H9 (cell line): ENCODE measurements at regions not wholly inside any gene's neighbourhood (a gene's known extent, or its start where the extent isn't known, plus 50 kb on each side); places are given as distances from the start of the nearest gene placed in this dataset.

Experiments
- DNase-seq: peaks from one replicate; pipeline ENCODE4 v3.0.0-alpha.2; 2017
- H2AFZ ChIP-seq: one replicate; pipeline ENCODE4 v1.6.1; 2013; ENCODE audit warnings: mild to moderate bottlenecking, low read length, control low read depth, moderate library complexity
- H2AK5ac ChIP-seq: 2 replicates; pipeline ENCODE4 v1.6.1; 2013; ENCODE audit warnings: low read length, control low read depth, mixed read lengths; ENCODE audit not compliant: insufficient read length
- H2BK120ac ChIP-seq: one replicate; pipeline ENCODE4 v1.6.1; 2013; ENCODE audit warnings: low read depth, mild to moderate bottlenecking, low read length, control low read depth, inconsistent platforms; ENCODE audit not compliant: poor library complexity, severe bottlenecking
- H2BK12ac ChIP-seq: 2 replicates; pipeline ENCODE4 v1.6.1; 2013; ENCODE audit warnings: low read length, control low read depth, mixed read lengths, low read depth; ENCODE audit not compliant: insufficient read length
- H2BK15ac ChIP-seq: 2 replicates; pipeline ENCODE4 v1.6.1; 2013; ENCODE audit warnings: low read depth, low read length, control low read depth
- H2BK20ac ChIP-seq: one replicate; pipeline ENCODE4 v1.6.1; 2013; ENCODE audit warnings: low read depth, mild to moderate bottlenecking, low read length, control low read depth, inconsistent platforms; ENCODE audit not compliant: poor library complexity, severe bottlenecking
- H2BK5ac ChIP-seq: 2 replicates; pipeline ENCODE4 v1.6.1; 2013; ENCODE audit warnings: low read length, control low read depth, mixed read lengths; ENCODE audit not compliant: insufficient read length
- H3K14ac ChIP-seq: 2 replicates; pipeline ENCODE4 v1.6.1; 2013; ENCODE audit warnings: low read length, control low read depth; ENCODE audit not compliant: insufficient read depth
- H3K18ac ChIP-seq: 2 replicates; pipeline ENCODE4 v1.6.1; 2013; ENCODE audit warnings: low read depth, mild to moderate bottlenecking, mixed read lengths, low read length, control low read depth; ENCODE audit not compliant: insufficient read length
- H3K23ac ChIP-seq: 2 replicates; pipeline ENCODE4 v1.6.1; 2013; ENCODE audit warnings: low read length, control low read depth, mixed read lengths, low read depth; ENCODE audit not compliant: insufficient read length
- H3K23me2 ChIP-seq: 2 replicates; pipeline ENCODE4 v1.6.1; 2013; ENCODE audit warnings: low read depth, mild to moderate bottlenecking, mixed read lengths, low read length, control low read depth; ENCODE audit not compliant: insufficient read length, poor library complexity, severe bottlenecking
- H3K27ac ChIP-seq: 2 replicates; pipeline ENCODE4 v1.5.1; 2013; ENCODE audit warnings: low read length, control low read depth, mixed read lengths, low read depth; ENCODE audit not compliant: insufficient read length
- H3K27me3 ChIP-seq: 2 replicates; pipeline ENCODE4 v1.6.1; 2013; ENCODE audit warnings: low read length, control low read depth, inconsistent platforms; ENCODE audit not compliant: insufficient read depth
- H3K4ac ChIP-seq: 2 replicates; pipeline ENCODE4 v1.6.1; 2013; ENCODE audit warnings: low read depth, mild to moderate bottlenecking, control low read depth, inconsistent platforms, low read length, moderate library complexity
- H3K4me1 ChIP-seq: 2 replicates; pipeline ENCODE4 v1.6.1; 2013; ENCODE audit warnings: low read length, control low read depth, inconsistent platforms; ENCODE audit not compliant: insufficient read depth
- H3K4me2 ChIP-seq: 2 replicates; pipeline ENCODE4 v1.6.1; 2013; ENCODE audit warnings: low read length, control low read depth, mixed read lengths; ENCODE audit not compliant: insufficient read length, insufficient read depth
- H3K56ac ChIP-seq: 2 replicates; pipeline ENCODE4 v1.6.1; 2013; ENCODE audit warnings: low read depth, mild to moderate bottlenecking, mixed read lengths, low read length, control low read depth; ENCODE audit not compliant: insufficient read length
- H3K79me1 ChIP-seq: 2 replicates; pipeline ENCODE4 v1.6.1; 2013; ENCODE audit warnings: low read depth, mild to moderate bottlenecking, moderate library complexity, low read length, control low read depth, inconsistent platforms; ENCODE audit not compliant: insufficient read depth, poor library complexity, severe bottlenecking
- H3K79me2 ChIP-seq: 2 replicates; pipeline ENCODE4 v1.6.1; 2013; ENCODE audit warnings: low read length, control low read depth, inconsistent platforms; ENCODE audit not compliant: insufficient read depth
- H3K9ac ChIP-seq: 2 replicates; pipeline ENCODE4 v1.6.1; 2013; ENCODE audit warnings: low read length, control low read depth, mixed read lengths; ENCODE audit not compliant: insufficient read length; ENCODE audit errors: extremely low read depth
- H3K9me3 ChIP-seq: one replicate; pipeline ENCODE4 v1.6.1; 2013; ENCODE audit warnings: low read depth, low read length, inconsistent platforms; ENCODE audit not compliant: control insufficient read depth
- H3T11ph ChIP-seq: one replicate; pipeline ENCODE4 v1.6.1; 2013; ENCODE audit warnings: mild to moderate bottlenecking, low read length, control low read depth, inconsistent platforms
- H4K20me1 ChIP-seq: one replicate; pipeline ENCODE4 v1.6.1; 2013; ENCODE audit not compliant: control insufficient read depth, insufficient read length, insufficient read depth
- H4K5ac ChIP-seq: 2 replicates; pipeline ENCODE4 v1.6.1; 2013; ENCODE audit warnings: low read depth, mild to moderate bottlenecking, mixed read lengths, low read length, control low read depth; ENCODE audit not compliant: insufficient read length
- H4K8ac ChIP-seq: replicated peaks from 2 replicates; pipeline ENCODE4 v1.6.1; 2013; ENCODE audit warnings: low read length, control low read depth, mixed read lengths, low read depth; ENCODE audit not compliant: insufficient read length
- H4K91ac ChIP-seq: 2 replicates; pipeline ENCODE4 v1.6.1; 2013; ENCODE audit warnings: low read depth, mild to moderate bottlenecking, moderate library complexity, mixed read lengths, low read length, control low read depth; ENCODE audit not compliant: insufficient read length
- H3K27ac Mint-ChIP-seq, 3 experiments: 2 replicates in 2 of 3; 3 replicates in 1 of 3; pipeline ENCODE4 v1.8.0; 2020 to 2021; ENCODE audit warnings: mixed read lengths in 3 of 3, mild to moderate bottlenecking in 1 of 3, moderate library complexity in 1 of 3
- H3K27me3 Mint-ChIP-seq: 2 replicates; pipeline ENCODE4 v1.8.0; 2021; ENCODE audit warnings: low read depth, mild to moderate bottlenecking, moderate library complexity, mixed read lengths
- H3K36me3 Mint-ChIP-seq, 3 experiments: 2 replicates in 2 of 3; 3 replicates in 1 of 3; pipeline ENCODE4 v1.8.0; 2020 to 2021; ENCODE audit warnings: low read depth in 3 of 3, mixed read lengths in 3 of 3; ENCODE audit not compliant: insufficient read depth in 1 of 3
- H3K4me1 Mint-ChIP-seq, 2 experiments: 2 replicates each; pipeline ENCODE4 v1.8.0; 2020; ENCODE audit warnings: mixed read lengths in 2 of 2
- H3K4me3 Mint-ChIP-seq, 2 experiments: 2 replicates in 1 of 2; 3 replicates in 1 of 2; pipeline ENCODE4 v1.8.0; 2020 to 2021; ENCODE audit warnings: mild to moderate bottlenecking in 2 of 2, mixed read lengths in 2 of 2, moderate library complexity in 1 of 2
- H3K9me3 Mint-ChIP-seq, 2 experiments: 2 replicates in 1 of 2; 3 replicates in 1 of 2; pipeline ENCODE4 v1.8.0; 2020; ENCODE audit warnings: mild to moderate bottlenecking in 2 of 2, mixed read lengths in 2 of 2, moderate library complexity in 1 of 2
- WGBS: extraction: QIAGEN DNeasy Blood & Tissue Kit; methylation state at CpG from one replicate; pipeline ENCODE4 v1.1.7; 2013; ENCODE audit warnings: missing lambda C conversion rate, low lambda C conversion rate, mixed read lengths; ENCODE audit not compliant: insufficient read length; ENCODE audit errors: extremely low coverage; 5-methylcytosine and 5-hydroxymethylcytosine counted together
- TF ChIP-seq, protein P1 (sequence below): fragments of 200-600 bp; sonication (generic); conservative IDR thresholded peaks from 3 replicates; pipeline ENCODE4 v1.8.0; 2021; ENCODE audit warnings: antibody characterized with exemption, mild to moderate bottlenecking

GRCh38 chr4:22215084-22215483 lies 266.5 kb upstream of the KCNIP4 start:
- TF ChIP-seq, protein P1, sequence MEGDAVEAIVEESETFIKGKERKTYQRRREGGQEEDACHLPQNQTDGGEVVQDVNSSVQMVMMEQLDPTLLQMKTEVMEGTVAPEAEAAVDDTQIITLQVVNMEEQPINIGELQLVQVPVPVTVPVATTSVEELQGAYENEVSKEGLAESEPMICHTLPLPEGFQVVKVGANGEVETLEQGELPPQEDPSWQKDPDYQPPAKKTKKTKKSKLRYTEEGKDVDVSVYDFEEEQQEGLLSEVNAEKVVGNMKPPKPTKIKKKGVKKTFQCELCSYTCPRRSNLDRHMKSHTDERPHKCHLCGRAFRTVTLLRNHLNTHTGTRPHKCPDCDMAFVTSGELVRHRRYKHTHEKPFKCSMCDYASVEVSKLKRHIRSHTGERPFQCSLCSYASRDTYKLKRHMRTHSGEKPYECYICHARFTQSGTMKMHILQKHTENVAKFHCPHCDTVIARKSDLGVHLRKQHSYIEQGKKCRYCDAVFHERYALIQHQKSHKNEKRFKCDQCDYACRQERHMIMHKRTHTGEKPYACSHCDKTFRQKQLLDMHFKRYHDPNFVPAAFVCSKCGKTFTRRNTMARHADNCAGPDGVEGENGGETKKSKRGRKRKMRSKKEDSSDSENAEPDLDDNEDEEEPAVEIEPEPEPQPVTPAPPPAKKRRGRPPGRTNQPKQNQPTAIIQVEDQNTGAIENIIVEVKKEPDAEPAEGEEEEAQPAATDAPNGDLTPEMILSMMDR = no peak
- Histone ChIP-seq H3K4me1 (no peaks in the 10 kb centered on the region), H4K20me1 (no peaks in the 10 kb centered on the region), H3K23ac (no peak overlapping the region), H2BK20ac (no peak overlapping the region), H2BK120ac (no peak overlapping the region), H3K79me1 (no peaks in the 10 kb centered on the region), H3K18ac (no peak overlapping the region), H3K23me2 (no peaks in the 10 kb centered on the region), H3K9ac (no peak overlapping the region), H3K56ac (no peak overlapping the region), H2AFZ (no peak overlapping the region), H2BK5ac (no peak overlapping the region), H3K4me2 (no peak overlapping the region), H2BK15ac (no peak overlapping the region), H3T11ph (no peak overlapping the region), H4K8ac (no peak overlapping the region), H3K27ac (no peak overlapping the region), H2AK5ac (no peak overlapping the region), H3K79me2 (no peaks in the 10 kb centered on the region), H4K91ac (no peak overlapping the region), H3K4ac (no peak overlapping the region), H4K5ac (no peak overlapping the region), H3K14ac (no peak overlapping the region), H2BK12ac (no peak overlapping the region), H3K27me3 (no peaks in the 10 kb centered on the region), H3K9me3 (no peaks in the 10 kb centered on the region)
- no peaks in the 10 kb centered on the region for H3K36me3 Mint-ChIP-seq
- WGBS = no CpG with 5 or more reads among the region's 1 CpG
- no peaks in the 10 kb centered on the region for H3K9me3 Mint-ChIP-seq
- no peaks in the 10 kb centered on the region for H3K27me3 Mint-ChIP-seq
- H3K27ac Mint-ChIP-seq = no peak overlapping the region
- H3K4me1 Mint-ChIP-seq = no peaks in the 10 kb centered on the region
- no peak for DNase-seq
- H3K4me3 Mint-ChIP-seq = no peak overlapping the region
